IMR-90 (cell line): ENCODE measurements at regions not wholly inside any gene's neighbourhood (a gene's known extent, or its start where the extent isn't known, plus 50 kb on each side); places are given as distances from the start of the nearest gene placed in this dataset.

Experiments
- ATAC-seq: fragments of 200-7000 bp; cut with Tn5 transposase; 2 replicates; pipeline ENCODE4 v1.9.1; 2020; ENCODE audit warnings: low read depth, mild to moderate bottlenecking, moderate library complexity
- BruUV-seq: library from RNA; stranded (reverse); fragments of 400-500 nt; replicated peaks from 2 replicates; lab custom pipeline; 2021; lab: Mats Ljungman, UMichigan
- CTCF ChIA-PET: fragments of 300-600 bp; formaldehyde crosslinking; extraction: SDS; loops from one replicate; lab custom pipeline; 2021; ENCODE audit warnings: antibody characterized with exemption; lab: Yijun Ruan, JAX
- POLR2A ChIA-PET: fragments of 300-600 bp; sonication (Branson Sonifier 250); formaldehyde crosslinking; loops from one replicate; lab custom pipeline; 2022; ENCODE audit warnings: antibody characterized with exemption; ENCODE audit not compliant: unreplicated experiment; lab: Charles Lee
- DNase-seq: peaks from one replicate; pipeline ENCODE4 v3.0.0; 2013
- H2AFZ ChIP-seq: replicated peaks from 2 replicates; pipeline ENCODE3; 2013; ENCODE audit warnings: low read length, mild to moderate bottlenecking; ENCODE audit not compliant: poor library complexity
- H2AK5ac ChIP-seq: 2 replicates; pipeline ENCODE4 v1.6.1; 2013; ENCODE audit warnings: low read depth, low read length, inconsistent platforms
- H2AK9ac ChIP-seq: replicated peaks from 2 replicates; pipeline ENCODE3; 2013; ENCODE audit warnings: mild to moderate bottlenecking, low read depth, low read length, moderate library complexity; ENCODE audit not compliant: poor library complexity
- H2BK120ac ChIP-seq: 2 replicates; pipeline ENCODE4 v1.6.1; 2013; ENCODE audit warnings: low read depth, low read length, inconsistent platforms
- H2BK15ac ChIP-seq: 3 replicates; pipeline ENCODE4 v1.6.1; 2013; ENCODE audit warnings: low read depth, low read length, inconsistent platforms
- H2BK20ac ChIP-seq: 2 replicates; pipeline ENCODE4 v1.6.1; 2013; ENCODE audit warnings: low read depth, mild to moderate bottlenecking, inconsistent platforms, low read length, moderate library complexity
- H2BK5ac ChIP-seq: 2 replicates; pipeline ENCODE4 v1.6.1; 2013; ENCODE audit warnings: mild to moderate bottlenecking, low read depth, low read length, inconsistent platforms; ENCODE audit not compliant: poor library complexity, severe bottlenecking
- H3K14ac ChIP-seq: replicated peaks from 2 replicates; pipeline ENCODE4 v1.6.1; 2013; ENCODE audit warnings: low read depth, low read length, inconsistent platforms
- H3K18ac ChIP-seq: 2 replicates; pipeline ENCODE4 v1.6.1; 2013; ENCODE audit warnings: low read depth, low read length, control low read depth
- H3K23ac ChIP-seq: 2 replicates; pipeline ENCODE4 v1.6.1; 2013; ENCODE audit warnings: low read depth, low read length, inconsistent platforms
- H3K27ac ChIP-seq: 2 replicates; pipeline ENCODE4 v1.5.1; 2013; ENCODE audit warnings: mild to moderate bottlenecking, control low read depth, low read length; ENCODE audit not compliant: insufficient read depth
- H3K27me3 ChIP-seq: 2 replicates; pipeline ENCODE4 v1.6.1; 2013; ENCODE audit warnings: low read length; ENCODE audit not compliant: control insufficient read depth, insufficient read depth
- H3K36me3 ChIP-seq: 2 replicates; pipeline ENCODE4 v1.6.1; 2013; ENCODE audit warnings: low read length, mixed read lengths; ENCODE audit not compliant: control insufficient read depth, insufficient read depth
- H3K4ac ChIP-seq: 2 replicates; pipeline ENCODE4 v1.6.1; 2013; ENCODE audit warnings: low read depth, low read length, inconsistent platforms
- H3K4me1 ChIP-seq: 2 replicates; pipeline ENCODE4 v1.6.1; 2013; ENCODE audit warnings: low read length, mixed read lengths; ENCODE audit not compliant: control insufficient read depth, insufficient read depth
- H3K4me2 ChIP-seq: 2 replicates; pipeline ENCODE4 v1.6.1; 2013; ENCODE audit warnings: low read depth, mild to moderate bottlenecking, control low read depth, low read length, moderate library complexity
- H3K4me3 ChIP-seq: 2 replicates; pipeline ENCODE4 v1.5.1; 2013; ENCODE audit warnings: low read depth, mild to moderate bottlenecking, control low read depth, low read length, moderate library complexity; ENCODE audit not compliant: insufficient read depth
- H3K56ac ChIP-seq: 2 replicates; pipeline ENCODE4 v1.6.1; 2013; ENCODE audit warnings: low read length, inconsistent platforms; ENCODE audit not compliant: insufficient read depth; ENCODE audit errors: extremely low read depth
- H3K79me1 ChIP-seq, 2 experiments: 2 replicates each; pipeline ENCODE4 v1.6.1; 2013; ENCODE audit warnings: low read length in 2 of 2, inconsistent platforms in 1 of 2, low read depth in 1 of 2
- H3K9ac ChIP-seq: 2 replicates; pipeline ENCODE4 v1.6.1; 2013; ENCODE audit warnings: low read depth, low read length, control low read depth
- H3K9me1 ChIP-seq: 2 replicates; pipeline ENCODE4 v1.6.1; 2013; ENCODE audit warnings: low read length, inconsistent platforms; ENCODE audit not compliant: insufficient read depth
- H3K9me3 ChIP-seq: 2 replicates; pipeline ENCODE4 v1.6.1; 2013; ENCODE audit warnings: low read length; ENCODE audit not compliant: control insufficient read depth, insufficient read depth
- H4K20me1 ChIP-seq: 2 replicates; pipeline ENCODE4 v1.6.1; 2013; ENCODE audit warnings: low read length, inconsistent platforms; ENCODE audit not compliant: insufficient read depth
- H4K5ac ChIP-seq: 2 replicates; pipeline ENCODE4 v1.6.1; 2013; ENCODE audit warnings: mild to moderate bottlenecking, low read depth, low read length, control low read depth
- H4K8ac ChIP-seq, 2 experiments: 2 replicates each; pipeline ENCODE4 v1.6.1; 2013; ENCODE audit warnings: low read depth in 2 of 2, low read length in 2 of 2, control low read depth in 1 of 2, inconsistent platforms in 1 of 2
- H4K91ac ChIP-seq: 2 replicates; pipeline ENCODE4 v1.6.1; 2013; ENCODE audit warnings: low read depth, low read length, inconsistent platforms; ENCODE audit not compliant: insufficient read depth
- BHLHE40 ChIP-seq: fragments of 150-350 bp; IDR thresholded peaks from 2 replicates; pipeline ENCODE4 v1.6.1; 2016; ENCODE audit warnings: mild to moderate bottlenecking, low read depth, low read length
- CHD1 ChIP-seq: IDR thresholded peaks from 2 replicates; pipeline ENCODE4 v1.6.1; 2012; ENCODE audit warnings: low read depth, low read length, improper control_type of control experiment
- CTCF ChIP-seq: conservative IDR thresholded peaks from 2 replicates; pipeline ENCODE4 v1.5.1; 2012; ENCODE audit warnings: mild to moderate bottlenecking, low read depth, low read length, improper control_type of control experiment
- ELK1 ChIP-seq: fragments of 150-350 bp; IDR thresholded peaks from 2 replicates; pipeline ENCODE4 v1.6.1; 2016; ENCODE audit warnings: low read depth, mild to moderate bottlenecking, low read length, moderate library complexity, borderline replicate concordance
- FOS ChIP-seq: fragments of 150-350 bp; IDR thresholded peaks from 2 replicates; pipeline ENCODE4 v1.6.1; 2016; ENCODE audit warnings: low read depth, low read length
- MAFK ChIP-seq: IDR thresholded peaks from 2 replicates; pipeline ENCODE4 v1.6.1; 2012; ENCODE audit warnings: low read depth, low read length, improper control_type of control experiment
- MXI1 ChIP-seq: IDR thresholded peaks from 2 replicates; pipeline ENCODE4 v1.6.1; 2012; ENCODE audit warnings: low read depth, mild to moderate bottlenecking, low read length, moderate library complexity, borderline replicate concordance
- NFE2L2 ChIP-seq: fragments of 150-350 bp; IDR thresholded peaks from 2 replicates; pipeline ENCODE4 v1.6.1; 2016; ENCODE audit warnings: low read depth, mild to moderate bottlenecking, low read length
- POLR2A ChIP-seq: IDR thresholded peaks from 2 replicates; pipeline ENCODE4 v1.6.1; 2012; ENCODE audit warnings: mild to moderate bottlenecking, low read depth, low read length
- RAD21 ChIP-seq: IDR thresholded peaks from 2 replicates; pipeline ENCODE4 v1.6.1; 2012; ENCODE audit warnings: low read length, improper control_type of control experiment
- RCOR1 ChIP-seq: IDR thresholded peaks from 2 replicates; pipeline ENCODE4 v1.6.1; 2012; ENCODE audit warnings: mild to moderate bottlenecking, low read length, improper control_type of control experiment; ENCODE audit not compliant: insufficient replicate concordance
- RFX5 ChIP-seq: IDR thresholded peaks from 2 replicates; pipeline ENCODE4 v1.8.0; 2012; ENCODE audit warnings: low read depth, mild to moderate bottlenecking, low read length, moderate library complexity
- SMC3 ChIP-seq: fragments of 150-350 bp; IDR thresholded peaks from 2 replicates; pipeline ENCODE4 v1.6.1; 2016; ENCODE audit warnings: low read depth, mild to moderate bottlenecking, antibody characterized with exemption, low read length, moderate library complexity
- WGBS, 2 experiments: methylation state at CpG; one replicate each; pipeline versions ENCODE4 v1.1.5 to v1.1.7; 2013; ENCODE audit warnings: missing lambda C conversion rate in 2 of 2; ENCODE audit not compliant: insufficient read length in 1 of 2; ENCODE audit errors: extremely low coverage in 2 of 2; 5-methylcytosine and 5-hydroxymethylcytosine counted together
- dilution Hi-C: fragments of 300-500 bp; cut with HindIII; formaldehyde crosslinking; loops from one replicate; pipeline ENCODE4 v1.14.3; 2018; ENCODE audit warnings: low sequenced_read_pairs; ENCODE audit not compliant: unreplicated experiment
- in situ Hi-C: fragments of 300-500 bp; cut with MboI; formaldehyde crosslinking; loops from 3 replicates; pipeline ENCODE4 v1.14.3; 2019; ENCODE audit warnings: low sequenced_read_pairs, inconsistent platforms, mixed read lengths
- intact Hi-C: fragments of 100-400 bp; cut with micrococcal nuclease; formaldehyde crosslinking; loops from 2 replicates; pipeline ENCODE4 v1.10.0; 2022

- Histone ChIP-seq H4K8ac (no peak overlapping the region), H2BK120ac (no peak overlapping the region), H3K4me1 (no peaks in the 10 kb centered on the region), H3K14ac (no peak overlapping the region), H3K4me2 (no peak overlapping the region), H3K9ac (no peak overlapping the region), H3K27me3 (no peaks in the 10 kb centered on the region), H4K91ac (no peak overlapping the region), H2BK5ac (no peak overlapping the region), H3K56ac (no peak overlapping the region), H3K23ac (no peak overlapping the region), H2AFZ (no peak overlapping the region), H2AK9ac (no peak overlapping the region), H3K9me1 (no peaks in the 10 kb centered on the region), H3K36me3 (no peaks in the 10 kb centered on the region), H3K79me1 (no peaks in the 10 kb centered on the region), H3K18ac (no peak overlapping the region), H3K4me3 (no peak overlapping the region), H3K27ac (no peak overlapping the region), H3K9me3 (no peaks in the 10 kb centered on the region), H4K20me1 (no peaks in the 10 kb centered on the region), H2AK5ac (no peak overlapping the region), H2BK15ac (no peak overlapping the region), H4K5ac (no peak overlapping the region), H2BK20ac (no peak overlapping the region), H3K4ac (no peak overlapping the region)
- WGBS, 2 experiments, result no CpG with 5 or more reads among the region's 2 CpGs
- dilution Hi-C loops (no loop called here), intact Hi-C loops (no loop called here), in situ Hi-C loops (no loop called here)
- CTCF ChIA-PET, result interaction anchor here (0.8 kb wide), 1 partner anchor 1099 kb away, joined by 4 read pairs; no protein-coding TSS in a partner anchor
- TF ChIP-seq RFX5 (no peak), FOS (no peak), RCOR1 (no peak), SMC3 (no peak), RAD21 (no peak), CTCF (no peak), MXI1 (no peak), MAFK (no peak), ELK1 (no peak), NFE2L2 (no peak), BHLHE40 (no peak), CHD1 (no peak), POLR2A (no peak)
- POLR2A ChIA-PET, result no interaction called here
- ATAC-seq (no peak), DNase-seq (no peak)
- no TSS peak for BruUV-seq
Observed at GRCh38 chr12:92481066-92481465, 221.7 kb upstream of the PLEKHG7 start.
